ENCODE measurements at regions not wholly inside any gene's neighbourhood (a gene's known extent, or its start where the extent isn't known, plus 50 kb on each side); places are given as distances from the start of the nearest gene placed in this dataset.

GRCh38 chr20:4542270-4542669, 144.0 kb upstream of the PRNP start:
- TF ChIP-seq, protein P1, sequence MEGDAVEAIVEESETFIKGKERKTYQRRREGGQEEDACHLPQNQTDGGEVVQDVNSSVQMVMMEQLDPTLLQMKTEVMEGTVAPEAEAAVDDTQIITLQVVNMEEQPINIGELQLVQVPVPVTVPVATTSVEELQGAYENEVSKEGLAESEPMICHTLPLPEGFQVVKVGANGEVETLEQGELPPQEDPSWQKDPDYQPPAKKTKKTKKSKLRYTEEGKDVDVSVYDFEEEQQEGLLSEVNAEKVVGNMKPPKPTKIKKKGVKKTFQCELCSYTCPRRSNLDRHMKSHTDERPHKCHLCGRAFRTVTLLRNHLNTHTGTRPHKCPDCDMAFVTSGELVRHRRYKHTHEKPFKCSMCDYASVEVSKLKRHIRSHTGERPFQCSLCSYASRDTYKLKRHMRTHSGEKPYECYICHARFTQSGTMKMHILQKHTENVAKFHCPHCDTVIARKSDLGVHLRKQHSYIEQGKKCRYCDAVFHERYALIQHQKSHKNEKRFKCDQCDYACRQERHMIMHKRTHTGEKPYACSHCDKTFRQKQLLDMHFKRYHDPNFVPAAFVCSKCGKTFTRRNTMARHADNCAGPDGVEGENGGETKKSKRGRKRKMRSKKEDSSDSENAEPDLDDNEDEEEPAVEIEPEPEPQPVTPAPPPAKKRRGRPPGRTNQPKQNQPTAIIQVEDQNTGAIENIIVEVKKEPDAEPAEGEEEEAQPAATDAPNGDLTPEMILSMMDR (IDR thresholded peaks at IDR 0.05; ENCODE audit: low read depth, low read length, missing control alignments) = no peak
- H3K4me3 ChIP-seq (ENCODE audit: low read depth, low read length) = no peak overlapping the region
- DNase-seq (ENCODE audit: low read depth) = no peak

DNA sequence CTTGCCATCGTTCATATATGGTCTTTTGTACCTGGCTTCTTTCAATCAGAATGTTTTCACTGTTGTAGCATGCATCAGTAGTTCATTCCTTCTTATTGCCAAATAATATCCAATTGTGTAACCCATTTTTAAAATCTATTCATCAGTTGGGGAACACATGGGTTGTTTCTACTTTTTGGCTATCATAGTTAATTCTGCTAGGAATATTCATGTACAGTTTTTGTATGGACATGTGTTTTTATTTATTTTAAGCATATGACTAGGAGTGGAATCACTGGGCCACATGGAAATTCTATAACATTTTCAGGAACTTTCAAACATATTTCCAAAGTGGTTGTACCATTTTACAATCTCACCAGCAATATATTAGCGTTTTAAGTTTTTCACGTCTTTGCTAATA, 151.9 kb upstream of the PRNP start:
- no peak overlapping the region for H3K4me3 ChIP-seq (ENCODE audit: low read depth, low read length)
- no peak for DNase-seq (ENCODE audit: low read depth)
- TF ChIP-seq, protein P1 (IDR thresholded peaks at IDR 0.05; ENCODE audit: low read depth, low read length, missing control alignments) = no peak

GRCh38 chr20:4533368-4534133, 152.7 kb upstream of the PRNP start:
- H3K4me3 ChIP-seq (ENCODE audit: low read depth, low read length) = no peak overlapping the region
- TF ChIP-seq, protein P1 (IDR thresholded peaks at IDR 0.05; ENCODE audit: low read depth, low read length, missing control alignments) = no peak
- DNase-seq (ENCODE audit: low read depth) = no peak

GRCh38 chr20:4532772-4533171, 153.5 kb upstream of the PRNP start:
- no peak for DNase-seq (ENCODE audit: low read depth)
- TF ChIP-seq, protein P1 (IDR thresholded peaks at IDR 0.05; ENCODE audit: low read depth, low read length, missing control alignments) = no peak
- no peak overlapping the region for H3K4me3 ChIP-seq (ENCODE audit: low read depth, low read length)

DNA sequence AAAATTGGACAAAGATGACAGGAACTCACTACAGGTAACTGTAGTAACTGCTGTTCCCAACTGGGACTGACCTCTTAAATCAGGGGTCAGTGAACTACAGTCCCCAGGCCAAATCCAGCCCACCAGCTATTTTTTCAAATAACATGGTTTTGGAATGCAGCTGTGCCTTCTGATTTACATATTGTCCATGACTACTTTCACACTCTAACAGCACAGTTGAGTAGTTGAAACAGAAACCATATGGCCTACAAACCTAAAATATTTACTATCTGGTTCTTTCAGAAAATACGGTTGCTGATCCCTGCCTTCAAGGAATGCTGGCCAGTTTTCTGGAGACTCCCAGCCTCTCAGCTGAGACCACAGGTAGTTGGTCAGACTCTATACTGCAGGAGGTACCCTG, 161.5 kb upstream of the PRNP start:
- no peak for DNase-seq (ENCODE audit: low read depth)
- no peak overlapping the region for H3K4me3 ChIP-seq (ENCODE audit: low read depth, low read length)
- TF ChIP-seq, protein P1 (IDR thresholded peaks at IDR 0.05; ENCODE audit: low read depth, low read length, missing control alignments) = no peak

GRCh38 chr20:4524307-4524706, 161.9 kb upstream of the PRNP start:
- no peak overlapping the region for H3K4me3 ChIP-seq (ENCODE audit: low read depth, low read length)
- DNase-seq (ENCODE audit: low read depth) = no peak
- TF ChIP-seq, protein P1 (IDR thresholded peaks at IDR 0.05; ENCODE audit: low read depth, low read length, missing control alignments) = no peak

DNA sequence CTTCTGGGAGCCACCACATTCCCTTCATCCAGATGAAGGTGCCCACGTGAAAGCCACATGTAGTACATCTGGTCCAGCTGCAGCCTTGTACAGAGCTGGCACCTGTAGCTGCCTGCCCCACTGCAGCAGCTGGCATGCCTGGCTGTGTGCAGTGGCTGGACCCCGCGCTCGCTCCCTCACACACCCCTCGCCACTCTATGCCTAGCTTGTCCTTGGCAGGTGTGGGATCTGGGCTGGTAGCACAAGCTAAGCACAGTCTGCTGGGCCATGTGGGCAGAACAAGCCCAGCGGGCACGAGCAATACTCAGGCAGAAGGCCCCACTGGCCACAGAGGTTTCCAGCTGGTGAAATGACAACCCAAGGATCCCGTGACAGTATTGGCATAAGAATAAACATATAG, 163.9 kb upstream of the PRNP start:
- TF ChIP-seq, protein P1 (IDR thresholded peaks at IDR 0.05; ENCODE audit: low read depth, low read length, missing control alignments) = no peak
- no peak overlapping the region for H3K4me3 ChIP-seq (ENCODE audit: low read depth, low read length)
- DNase-seq (ENCODE audit: low read depth) = no peak
